ENCODE measurements at regions not wholly inside any gene's neighbourhood (a gene's known extent, or its start where the extent isn't known, plus 50 kb on each side); places are given as distances from the start of the nearest gene placed in this dataset.

DNA sequence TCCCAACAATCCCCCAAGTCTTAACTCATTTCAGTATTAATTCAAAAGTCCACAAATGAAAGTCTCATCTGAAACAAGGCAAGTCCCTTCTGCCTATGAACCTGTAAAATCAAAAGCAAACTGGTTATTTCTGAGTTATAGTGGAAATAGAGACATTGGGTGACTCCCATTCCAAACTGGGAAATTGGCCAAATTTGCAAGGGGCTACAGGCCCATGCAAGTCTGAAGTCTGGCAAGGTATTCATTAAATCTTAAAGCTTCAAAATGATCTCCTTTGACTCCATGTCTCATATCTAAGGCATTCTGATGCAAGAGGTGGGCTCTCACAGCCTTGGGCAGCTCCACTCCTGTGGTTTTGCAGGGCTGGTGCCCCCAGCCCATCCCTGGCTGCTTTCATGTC, 167.9 kb downstream of the HTR1A start:
- TF ChIP-seq, protein P1, sequence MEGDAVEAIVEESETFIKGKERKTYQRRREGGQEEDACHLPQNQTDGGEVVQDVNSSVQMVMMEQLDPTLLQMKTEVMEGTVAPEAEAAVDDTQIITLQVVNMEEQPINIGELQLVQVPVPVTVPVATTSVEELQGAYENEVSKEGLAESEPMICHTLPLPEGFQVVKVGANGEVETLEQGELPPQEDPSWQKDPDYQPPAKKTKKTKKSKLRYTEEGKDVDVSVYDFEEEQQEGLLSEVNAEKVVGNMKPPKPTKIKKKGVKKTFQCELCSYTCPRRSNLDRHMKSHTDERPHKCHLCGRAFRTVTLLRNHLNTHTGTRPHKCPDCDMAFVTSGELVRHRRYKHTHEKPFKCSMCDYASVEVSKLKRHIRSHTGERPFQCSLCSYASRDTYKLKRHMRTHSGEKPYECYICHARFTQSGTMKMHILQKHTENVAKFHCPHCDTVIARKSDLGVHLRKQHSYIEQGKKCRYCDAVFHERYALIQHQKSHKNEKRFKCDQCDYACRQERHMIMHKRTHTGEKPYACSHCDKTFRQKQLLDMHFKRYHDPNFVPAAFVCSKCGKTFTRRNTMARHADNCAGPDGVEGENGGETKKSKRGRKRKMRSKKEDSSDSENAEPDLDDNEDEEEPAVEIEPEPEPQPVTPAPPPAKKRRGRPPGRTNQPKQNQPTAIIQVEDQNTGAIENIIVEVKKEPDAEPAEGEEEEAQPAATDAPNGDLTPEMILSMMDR (IDR thresholded peaks at IDR 0.05; ENCODE audit: low read length): no peak
- no peak for TF ChIP-seq EZH2 (IDR thresholded peaks at IDR 0.05; ENCODE audit: borderline replicate concordance, low read length)

All from OCI-LY1 (cell line).